Suprapubic skin (tissue), 4 donors: ENCODE measurements at regions not wholly inside any gene's neighbourhood (a gene's known extent, or its start where the extent isn't known, plus 50 kb on each side); places are given as distances from the start of the nearest gene placed in this dataset.

Experiments used
- DNase-seq, 2 donors: peaks; one replicate each; pipeline ENCODE4 v3.0.0-alpha.2; 2019; ENCODE audit warnings: low spot score in 2 of 2
- H3K27ac ChIP-seq: fragments of 200-600 bp; sonication (generic); one replicate; pipeline ENCODE4 v1.5.1; 2019
- H3K27me3 ChIP-seq: fragments of 200-600 bp; sonication (generic); one replicate; pipeline ENCODE4 v1.5.1; 2019
- H3K36me3 ChIP-seq: fragments of 200-600 bp; sonication (generic); one replicate; pipeline ENCODE4 v1.5.1; 2019
- H3K4me1 ChIP-seq: fragments of 200-600 bp; sonication (generic); one replicate; pipeline ENCODE4 v1.5.1; 2019
- H3K4me3 ChIP-seq: fragments of 200-600 bp; sonication (generic); one replicate; pipeline ENCODE4 v1.5.1; 2019; ENCODE audit warnings: mild to moderate bottlenecking
- H3K9me3 ChIP-seq: fragments of 200-600 bp; sonication (generic); one replicate; pipeline ENCODE4 v1.5.1; 2019
- CTCF ChIP-seq, 2 donors: fragments of 200-600 bp in 1 of 2; fragments of 450-650 bp in 1 of 2; sonication (generic) in 1 of 2; IDR thresholded peaks; one replicate each; pipeline ENCODE4 v1.5.1; 2016 to 2019; ENCODE audit warnings: antibody characterized with exemption in 2 of 2, mild to moderate bottlenecking in 1 of 2, moderate library complexity in 1 of 2
- EP300 ChIP-seq: sonication (generic); formaldehyde crosslinking; IDR thresholded peaks from one replicate; pipeline ENCODE4 v1.6.1; 2017; ENCODE audit warnings: antibody characterized with exemption
- POLR2A ChIP-seq, 2 donors: fragments of 450-650 bp; IDR thresholded peaks; one replicate each; pipeline ENCODE4 v1.6.1; 2017; ENCODE audit warnings: antibody characterized with exemption in 2 of 2, mild to moderate bottlenecking in 2 of 2, moderate library complexity in 2 of 2
- POLR2AphosphoS5 ChIP-seq, 3 donors: sonication (generic); formaldehyde crosslinking; IDR thresholded peaks; one replicate each; pipeline ENCODE4 v1.6.1; 2017; ENCODE audit warnings: antibody characterized with exemption in 3 of 3
- WGBS: methylation state at CpG from one replicate; pipeline ENCODE4 v1.1.5; 2018; 5-methylcytosine and 5-hydroxymethylcytosine counted together

- DNase-seq: no peak
- TF ChIP-seq CTCF (IDR thresholded peaks at IDR 0.05): no peak
- no peak for TF ChIP-seq POLR2A (IDR thresholded peaks at IDR 0.05)
- TF ChIP-seq EP300: no peak
- TF ChIP-seq POLR2AphosphoS5 (IDR thresholded peaks at IDR 0.05): no peak
- 85% methylated on average over 3 of the region's 6 CpGs for WGBS
These were observed 93.4 kb downstream of the ABHD5 start for GRCh38 chr3:43783987-43784639.

DNA sequence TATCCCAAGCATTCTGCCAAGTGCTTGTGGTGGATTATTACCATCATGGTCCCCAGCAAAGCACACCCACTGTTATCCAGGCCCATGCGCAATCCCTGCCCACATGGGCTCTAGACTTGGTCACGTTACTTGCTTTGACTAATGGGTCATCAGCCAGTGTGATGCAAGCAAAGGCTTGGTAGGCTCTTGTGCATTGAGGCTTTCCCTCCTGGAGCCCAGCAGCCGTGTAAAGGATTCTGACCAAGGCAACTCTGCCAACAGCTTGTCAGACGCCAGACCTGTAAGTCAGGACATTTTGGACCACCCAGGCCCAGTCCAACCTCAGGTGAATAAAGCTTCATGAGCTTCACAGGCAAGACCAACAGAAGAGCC lies 93.9 kb downstream of the ABHD5 start:
- no peak for TF ChIP-seq CTCF (IDR thresholded peaks at IDR 0.05)
- no peak for TF ChIP-seq POLR2A (IDR thresholded peaks at IDR 0.05)
- no peak for TF ChIP-seq POLR2AphosphoS5 (IDR thresholded peaks at IDR 0.05)
- no peak for TF ChIP-seq EP300
- no peaks in the 10 kb centered on the region for H3K36me3 ChIP-seq
- no peaks in the 10 kb centered on the region for H3K9me3 ChIP-seq
- H3K4me3 ChIP-seq: no peak overlapping the region
- no peak overlapping the region for H3K27ac ChIP-seq
- 84% methylated on average over 4 of the region's 4 CpGs for WGBS
- no peaks in the 10 kb centered on the region for H3K4me1 ChIP-seq
- no peak for DNase-seq
- H3K27me3 ChIP-seq: no peaks in the 10 kb centered on the region

More at GRCh38 chr3:43783987-43784639, 93.4 kb downstream of the ABHD5 start:
- H3K27me3 ChIP-seq: no peaks in the 10 kb centered on the region
- no peaks in the 10 kb centered on the region for H3K4me1 ChIP-seq
- H3K27ac ChIP-seq: no peak overlapping the region
- H3K9me3 ChIP-seq: no peaks in the 10 kb centered on the region
- no peak overlapping the region for H3K4me3 ChIP-seq
- no peaks in the 10 kb centered on the region for H3K36me3 ChIP-seq

GRCh38 chr3:43785551-43785950 lies 94.8 kb downstream of the ABHD5 start:
- Histone ChIP-seq H3K9me3 (no peaks in the 10 kb centered on the region), H3K27ac (no peak overlapping the region), H3K4me3 (no peak overlapping the region), H3K4me1 (no peaks in the 10 kb centered on the region), H3K27me3 (no peaks in the 10 kb centered on the region), H3K36me3 (no peaks in the 10 kb centered on the region)
- no peak for TF ChIP-seq POLR2A (IDR thresholded peaks at IDR 0.05)
- no peak for TF ChIP-seq CTCF (IDR thresholded peaks at IDR 0.05)
- no peak for TF ChIP-seq POLR2AphosphoS5 (IDR thresholded peaks at IDR 0.05)
- no peak for TF ChIP-seq EP300
- DNase-seq: no peak
- WGBS: 59% methylated on average over 8 of the region's 8 CpGs

- Histone ChIP-seq H3K27ac (no peak overlapping the region), H3K9me3 (no peaks in the 10 kb centered on the region), H3K27me3 (no peaks in the 10 kb centered on the region), H3K4me3 (no peak overlapping the region), H3K4me1 (no peaks in the 10 kb centered on the region), H3K36me3 (no peaks in the 10 kb centered on the region)
- DNase-seq: no peak
- TF ChIP-seq POLR2AphosphoS5 (IDR thresholded peaks at IDR 0.05) (no peak), POLR2A (IDR thresholded peaks at IDR 0.05) (no peak), EP300 (no peak), CTCF (IDR thresholded peaks at IDR 0.05) (no peak)
- WGBS: no CpG with 5 or more reads among the region's 3 CpGs
These were observed 95.4 kb downstream of the ABHD5 start for GRCh38 chr3:43786102-43786501.

GRCh38 chr3:43786526-43787305 lies 96.0 kb downstream of the ABHD5 start:
- 87% methylated on average over 7 of the region's 9 CpGs for WGBS
- Histone ChIP-seq H3K9me3 (no peaks in the 10 kb centered on the region), H3K4me1 (no peaks in the 10 kb centered on the region), H3K36me3 (no peaks in the 10 kb centered on the region), H3K27me3 (no peaks in the 10 kb centered on the region), H3K27ac (no peak overlapping the region), H3K4me3 (no peak overlapping the region)
- TF ChIP-seq EP300: no peak
- no peak for TF ChIP-seq CTCF (IDR thresholded peaks at IDR 0.05)
- TF ChIP-seq POLR2AphosphoS5 (IDR thresholded peaks at IDR 0.05): no peak
- no peak for TF ChIP-seq POLR2A (IDR thresholded peaks at IDR 0.05)
- DNase-seq: no peak
